Panc1 (cell line): ENCODE measurements at regions not wholly inside any gene's neighbourhood (a gene's known extent, or its start where the extent isn't known, plus 50 kb on each side); places are given as distances from the start of the nearest gene placed in this dataset.

Experiments
- ATAC-seq: fragments of 200-7000 bp; cut with Tn5 transposase; 2 replicates; pipeline ENCODE4 v1.9.1; 2020; ENCODE audit warnings: mild to moderate bottlenecking, moderate library complexity
- BruUV-seq: library from RNA; stranded (reverse); fragments of 400-500 nt; replicated peaks from 2 replicates; lab custom pipeline; 2021; lab: Mats Ljungman, UMichigan
- CTCF ChIA-PET: fragments of 300-600 bp; sonication (Branson Sonifier 250); formaldehyde crosslinking; loops from one replicate; lab custom pipeline; 2022; ENCODE audit warnings: antibody characterized with exemption; lab: Charles Lee
- POLR2A ChIA-PET: fragments of 300-600 bp; sonication (Branson Sonifier 250); formaldehyde crosslinking; loops from one replicate; lab custom pipeline; 2022; ENCODE audit warnings: antibody characterized with exemption; lab: Charles Lee
- DNase-seq: peaks from one replicate; pipeline ENCODE4 v3.0.0-alpha.2; 2010; ENCODE audit warnings: low read depth, low spot score
- H3K27ac ChIP-seq: 2 replicates; pipeline ENCODE4 v1.5.1; 2011; ENCODE audit warnings: mild to moderate bottlenecking, low read length, inconsistent platforms
- H3K27me3 ChIP-seq: fragments of 200-500 bp; sonication (Bioruptor generic); 2 replicates; pipeline ENCODE4 v1.6.0; 2014; ENCODE audit warnings: low read length, inconsistent platforms; ENCODE audit not compliant: control insufficient read depth, insufficient read depth
- H3K36me3 ChIP-seq: fragments of 200-500 bp; sonication (Bioruptor generic); 2 replicates; pipeline ENCODE4 v1.5.1; 2014; ENCODE audit warnings: inconsistent platforms, mild to moderate bottlenecking, low read length, moderate library complexity; ENCODE audit not compliant: control insufficient read depth, insufficient read depth
- H3K4me1 ChIP-seq: 2 replicates; pipeline ENCODE4 v1.5.1; 2011; ENCODE audit warnings: inconsistent platforms, mild to moderate bottlenecking, low read length, moderate library complexity; ENCODE audit not compliant: control insufficient read depth, insufficient read depth
- H3K4me3 ChIP-seq, 2 experiments: 2 replicates each; pipeline ENCODE4 v1.5.1; 2011 to 2012; ENCODE audit warnings: low read depth in 2 of 2, low read length in 2 of 2, mild to moderate bottlenecking in 2 of 2, inconsistent platforms in 1 of 2, moderate library complexity in 1 of 2
- H3K9me3 ChIP-seq: fragments of 200-500 bp; sonication (Bioruptor generic); 2 replicates; pipeline ENCODE4 v1.5.1; 2014; ENCODE audit warnings: low read depth, mild to moderate bottlenecking, inconsistent platforms, low read length, moderate library complexity; ENCODE audit not compliant: control insufficient read depth, insufficient read depth
- POLR2AphosphoS5 ChIP-seq: IDR thresholded peaks from 2 replicates; pipeline ENCODE4 v1.6.1; 2012; ENCODE audit warnings: mild to moderate bottlenecking, low read depth, low read length, moderate library complexity
- SIN3A ChIP-seq: IDR thresholded peaks from 2 replicates; pipeline ENCODE4 v1.6.1; 2012; ENCODE audit warnings: low read depth, mild to moderate bottlenecking, low read length, moderate library complexity, borderline replicate concordance; ENCODE audit not compliant: insufficient read depth
- TCF7L2 ChIP-seq: IDR thresholded peaks from 2 replicates; pipeline ENCODE4 v1.6.1; 2011; ENCODE audit warnings: mild to moderate bottlenecking, low read depth, low read length, inconsistent platforms
- in situ Hi-C: cut with HindIII; loops from 2 replicates; pipeline ENCODE4 v1.10.0; 2016; ENCODE audit warnings: low sequenced_read_pairs, low pct_unique_long_range_greater_than_20kb
- intact Hi-C: fragments of 100-400 bp; cut with micrococcal nuclease; formaldehyde crosslinking; loops from one replicate; pipeline ENCODE4 v1.10.0; 2022; ENCODE audit not compliant: unreplicated experiment
- TF ChIP-seq, protein P1 (sequence below): fragments of 450-650 bp; IDR thresholded peaks from 2 replicates; pipeline ENCODE4 v1.5.1; 2017; ENCODE audit warnings: mild to moderate bottlenecking
- TF ChIP-seq, protein P2 (sequence below), 2 experiments: IDR thresholded peaks; 2 replicates each; pipeline ENCODE4 v1.6.1; 2011 to 2012; ENCODE audit warnings: low read depth in 2 of 2, control low read depth in 1 of 2, low read length in 1 of 2, mild to moderate bottlenecking in 1 of 2, moderate library complexity in 1 of 2; ENCODE audit not compliant: insufficient read depth in 1 of 2

DNA sequence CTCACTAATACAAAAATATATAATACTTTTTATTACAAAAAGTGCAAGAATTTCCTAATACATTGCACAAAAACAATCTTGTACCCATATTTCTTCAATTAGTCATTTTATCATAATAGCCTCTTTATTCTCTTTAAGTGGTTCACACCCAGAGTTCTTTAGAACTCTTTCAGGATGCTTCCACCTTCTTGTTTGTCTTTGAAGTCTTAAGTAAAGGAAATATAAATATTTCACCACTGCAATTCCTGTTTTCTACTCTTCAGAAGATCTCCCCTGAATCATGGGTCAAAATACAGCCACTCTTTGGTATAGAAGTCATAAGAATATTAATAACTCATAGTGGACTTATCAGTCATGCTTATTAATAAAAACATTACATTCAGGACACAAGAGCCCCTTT, 293.0 kb downstream of the ATPSCKMT start:
- Histone ChIP-seq H3K27ac (no peak overlapping the region), H3K4me3 (no peak overlapping the region), H3K4me1 (no peaks in the 10 kb centered on the region), H3K36me3 (no peaks in the 10 kb centered on the region), H3K27me3 (no peaks in the 10 kb centered on the region; the same call in 1 of the 2 replicates), H3K9me3 (no peaks in the 10 kb centered on the region)
- intact Hi-C loops (no loop called here), in situ Hi-C loops (no loop called here)
- TF ChIP-seq, protein P1, sequence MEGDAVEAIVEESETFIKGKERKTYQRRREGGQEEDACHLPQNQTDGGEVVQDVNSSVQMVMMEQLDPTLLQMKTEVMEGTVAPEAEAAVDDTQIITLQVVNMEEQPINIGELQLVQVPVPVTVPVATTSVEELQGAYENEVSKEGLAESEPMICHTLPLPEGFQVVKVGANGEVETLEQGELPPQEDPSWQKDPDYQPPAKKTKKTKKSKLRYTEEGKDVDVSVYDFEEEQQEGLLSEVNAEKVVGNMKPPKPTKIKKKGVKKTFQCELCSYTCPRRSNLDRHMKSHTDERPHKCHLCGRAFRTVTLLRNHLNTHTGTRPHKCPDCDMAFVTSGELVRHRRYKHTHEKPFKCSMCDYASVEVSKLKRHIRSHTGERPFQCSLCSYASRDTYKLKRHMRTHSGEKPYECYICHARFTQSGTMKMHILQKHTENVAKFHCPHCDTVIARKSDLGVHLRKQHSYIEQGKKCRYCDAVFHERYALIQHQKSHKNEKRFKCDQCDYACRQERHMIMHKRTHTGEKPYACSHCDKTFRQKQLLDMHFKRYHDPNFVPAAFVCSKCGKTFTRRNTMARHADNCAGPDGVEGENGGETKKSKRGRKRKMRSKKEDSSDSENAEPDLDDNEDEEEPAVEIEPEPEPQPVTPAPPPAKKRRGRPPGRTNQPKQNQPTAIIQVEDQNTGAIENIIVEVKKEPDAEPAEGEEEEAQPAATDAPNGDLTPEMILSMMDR, result no peak
- no peak for TF ChIP-seq TCF7L2
- no peak for TF ChIP-seq POLR2AphosphoS5
- TF ChIP-seq, protein P2, sequence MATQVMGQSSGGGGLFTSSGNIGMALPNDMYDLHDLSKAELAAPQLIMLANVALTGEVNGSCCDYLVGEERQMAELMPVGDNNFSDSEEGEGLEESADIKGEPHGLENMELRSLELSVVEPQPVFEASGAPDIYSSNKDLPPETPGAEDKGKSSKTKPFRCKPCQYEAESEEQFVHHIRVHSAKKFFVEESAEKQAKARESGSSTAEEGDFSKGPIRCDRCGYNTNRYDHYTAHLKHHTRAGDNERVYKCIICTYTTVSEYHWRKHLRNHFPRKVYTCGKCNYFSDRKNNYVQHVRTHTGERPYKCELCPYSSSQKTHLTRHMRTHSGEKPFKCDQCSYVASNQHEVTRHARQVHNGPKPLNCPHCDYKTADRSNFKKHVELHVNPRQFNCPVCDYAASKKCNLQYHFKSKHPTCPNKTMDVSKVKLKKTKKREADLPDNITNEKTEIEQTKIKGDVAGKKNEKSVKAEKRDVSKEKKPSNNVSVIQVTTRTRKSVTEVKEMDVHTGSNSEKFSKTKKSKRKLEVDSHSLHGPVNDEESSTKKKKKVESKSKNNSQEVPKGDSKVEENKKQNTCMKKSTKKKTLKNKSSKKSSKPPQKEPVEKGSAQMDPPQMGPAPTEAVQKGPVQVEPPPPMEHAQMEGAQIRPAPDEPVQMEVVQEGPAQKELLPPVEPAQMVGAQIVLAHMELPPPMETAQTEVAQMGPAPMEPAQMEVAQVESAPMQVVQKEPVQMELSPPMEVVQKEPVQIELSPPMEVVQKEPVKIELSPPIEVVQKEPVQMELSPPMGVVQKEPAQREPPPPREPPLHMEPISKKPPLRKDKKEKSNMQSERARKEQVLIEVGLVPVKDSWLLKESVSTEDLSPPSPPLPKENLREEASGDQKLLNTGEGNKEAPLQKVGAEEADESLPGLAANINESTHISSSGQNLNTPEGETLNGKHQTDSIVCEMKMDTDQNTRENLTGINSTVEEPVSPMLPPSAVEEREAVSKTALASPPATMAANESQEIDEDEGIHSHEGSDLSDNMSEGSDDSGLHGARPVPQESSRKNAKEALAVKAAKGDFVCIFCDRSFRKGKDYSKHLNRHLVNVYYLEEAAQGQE (IDR thresholded peaks at IDR 0.05; ENCODE audit: insufficient read depth in 1 of 2, low read depth in 2 of 2, low read length in 1 of 2), result no peak
- CTCF ChIA-PET, result no interaction called here
- POLR2A ChIA-PET, result no interaction called here
- ATAC-seq (no peak), DNase-seq (no peak)
- BruUV-seq, result no TSS peak

DNA sequence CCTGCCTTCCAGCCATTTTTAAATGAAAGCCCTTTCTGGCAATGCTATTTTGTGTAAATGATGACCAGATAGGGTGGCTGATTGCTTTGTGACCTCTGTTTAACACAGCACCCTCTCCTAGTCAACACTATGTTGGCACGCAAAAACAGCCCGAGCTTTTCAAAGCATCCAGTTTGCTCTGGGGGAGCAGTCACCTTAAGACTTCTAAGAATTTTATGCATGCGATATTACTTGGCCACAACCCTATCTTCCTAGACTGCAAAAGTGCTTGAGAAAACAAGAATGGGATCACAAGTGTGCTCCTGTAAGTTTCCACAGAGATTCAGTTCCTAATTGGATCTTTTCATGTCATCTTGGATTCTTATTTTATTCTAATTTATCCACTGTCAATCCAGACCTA, 294.1 kb downstream of the ATPSCKMT start:
- BruUV-seq, result no TSS peak
- H3K4me3 ChIP-seq, result no peak overlapping the region
- H3K4me1 ChIP-seq, result no peaks in the 10 kb centered on the region
- no peaks in the 10 kb centered on the region for H3K9me3 ChIP-seq
- H3K27ac ChIP-seq, result no peak overlapping the region
- no peaks in the 10 kb centered on the region; the same call in 1 of the 2 replicates for H3K27me3 ChIP-seq
- in situ Hi-C loops, result no loop called here
- intact Hi-C loops, result no loop called here
- H3K36me3 ChIP-seq, result no peaks in the 10 kb centered on the region
- DNase-seq (no peak), ATAC-seq (no peak)
- CTCF ChIA-PET, result no interaction called here
- POLR2A ChIA-PET, result no interaction called here
- no peak for TF ChIP-seq SIN3A
- TF ChIP-seq TCF7L2, result no peak
- TF ChIP-seq, protein P2 (IDR thresholded peaks at IDR 0.05; ENCODE audit: insufficient read depth in 1 of 2, low read depth in 2 of 2, low read length in 1 of 2), result no peak
- TF ChIP-seq POLR2AphosphoS5, result no peak
- TF ChIP-seq, protein P1, result no peak
